ENCODE measurements at regions not wholly inside any gene's neighbourhood (a gene's known extent, or its start where the extent isn't known, plus 50 kb on each side); places are given as distances from the start of the nearest gene placed in this dataset.

DNA sequence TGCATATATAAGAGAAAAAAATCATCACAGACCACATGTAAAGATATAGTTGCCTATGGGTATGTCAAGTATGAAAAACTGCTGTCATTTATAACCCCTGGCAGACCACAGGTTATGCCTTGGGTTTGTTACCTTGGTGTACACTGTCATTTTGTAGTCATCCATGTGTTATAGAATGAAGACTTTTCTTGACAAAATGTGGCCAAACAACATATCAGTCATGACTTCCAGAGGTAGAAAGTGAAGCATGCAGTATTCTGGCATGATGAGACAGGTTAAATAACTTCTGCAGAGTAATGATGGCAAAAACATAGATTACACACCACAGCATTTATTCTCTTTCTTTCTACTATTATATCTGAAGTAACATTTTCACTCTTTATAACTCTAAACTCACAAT, 74.9 kb upstream of the NEUROD1 start:
- intact Hi-C loops (cut with micrococcal nuclease): no loop called here
- H3K9me3 Mint-ChIP-seq: peaks cover 4% of the 10 kb centered on the region
- H3K27me3 Mint-ChIP-seq: peaks cover 37% of the 10 kb centered on the region
- no peak overlapping the region for H3K4me3 Mint-ChIP-seq
- H3K4me1 Mint-ChIP-seq: no peaks in the 10 kb centered on the region
- DNase-seq: no peak
- H3K36me3 Mint-ChIP-seq (ENCODE audit: low read depth): no peaks in the 10 kb centered on the region
- H3K27ac Mint-ChIP-seq: no peak overlapping the region

DNA sequence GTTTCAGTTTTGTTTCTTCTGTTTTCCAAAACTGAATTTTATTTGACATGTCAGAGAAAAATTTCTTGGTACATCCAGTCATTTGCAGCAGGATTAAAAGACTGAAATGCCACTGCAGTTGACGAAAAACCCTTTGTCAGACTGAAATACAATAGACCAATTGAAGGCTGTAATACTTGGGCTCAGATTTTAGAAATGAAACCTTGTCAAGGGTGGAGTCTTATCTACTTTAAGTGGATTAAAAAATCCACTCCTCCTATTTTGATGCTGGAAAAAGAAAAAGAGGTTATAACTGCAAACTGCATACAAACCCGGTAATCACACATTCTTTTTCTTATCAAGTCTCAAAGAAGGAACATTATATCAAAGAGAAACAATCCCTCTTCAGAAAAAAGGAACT, 80.2 kb upstream of the NEUROD1 start:
- no peaks in the 10 kb centered on the region for H3K4me1 Mint-ChIP-seq
- no peak overlapping the region for H3K4me3 Mint-ChIP-seq
- DNase-seq: no peak
- intact Hi-C loops (cut with micrococcal nuclease): no loop called here
- H3K9me3 Mint-ChIP-seq: peaks cover 4% of the 10 kb centered on the region
- no peak overlapping the region for H3K27ac Mint-ChIP-seq
- H3K27me3 Mint-ChIP-seq: peaks cover 11% of the 10 kb centered on the region
- H3K36me3 Mint-ChIP-seq (ENCODE audit: low read depth): no peaks in the 10 kb centered on the region

DNA sequence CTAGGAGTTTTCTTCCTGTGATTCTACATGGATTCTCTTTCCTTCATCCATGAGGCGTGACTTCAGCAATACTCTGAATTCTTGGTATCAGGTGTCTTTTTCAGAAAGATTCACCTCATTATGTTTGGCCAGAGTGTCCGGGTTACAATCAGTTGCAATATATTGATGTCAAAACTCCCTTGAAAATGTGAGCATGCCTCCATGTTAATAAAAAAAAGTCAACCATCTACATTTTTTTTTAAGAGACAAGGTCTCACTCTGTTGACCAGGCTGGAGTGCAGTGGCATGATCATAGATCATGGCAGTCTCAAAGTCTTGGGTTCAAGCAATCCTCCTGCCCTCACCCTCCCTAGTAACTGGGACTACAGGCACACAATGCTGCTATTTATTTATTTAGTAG, 80.9 kb upstream of the NEUROD1 start:
- no peak for DNase-seq
- H3K36me3 Mint-ChIP-seq (ENCODE audit: low read depth): no peaks in the 10 kb centered on the region
- no peak overlapping the region for H3K4me3 Mint-ChIP-seq
- peaks cover 4% of the 10 kb centered on the region for H3K9me3 Mint-ChIP-seq
- peaks cover 8% of the 10 kb centered on the region for H3K27me3 Mint-ChIP-seq
- H3K27ac Mint-ChIP-seq: no peak overlapping the region
- intact Hi-C loops (cut with micrococcal nuclease): no loop called here
- H3K4me1 Mint-ChIP-seq: no peaks in the 10 kb centered on the region

DNA sequence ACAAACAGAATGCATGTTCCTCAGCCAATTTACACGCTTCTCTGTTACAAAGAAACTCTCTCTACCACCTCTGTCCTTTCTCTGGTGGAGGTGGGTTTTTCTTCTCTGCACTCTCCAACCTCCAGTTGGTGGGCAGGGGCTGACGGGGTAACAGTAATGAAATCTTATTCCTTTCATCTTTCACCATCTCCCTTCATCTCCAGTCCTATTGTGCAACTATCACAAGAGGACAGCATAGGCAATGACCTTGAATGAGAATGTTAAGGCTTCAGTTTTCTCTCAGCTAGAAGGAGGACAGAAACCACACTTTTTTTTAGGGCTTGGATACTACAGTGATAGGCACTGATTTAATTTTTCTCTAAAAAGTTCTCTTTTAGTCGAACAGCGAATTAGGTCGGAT, 81.7 kb upstream of the NEUROD1 start:
- H3K27ac Mint-ChIP-seq: no peak overlapping the region
- H3K36me3 Mint-ChIP-seq (ENCODE audit: low read depth): no peaks in the 10 kb centered on the region
- H3K4me3 Mint-ChIP-seq: no peak overlapping the region
- DNase-seq: peak; percentile 30
- peaks cover 4% of the 10 kb centered on the region for H3K9me3 Mint-ChIP-seq
- peaks cover 7% of the 10 kb centered on the region for H3K27me3 Mint-ChIP-seq
- intact Hi-C loops (cut with micrococcal nuclease): no loop called here
- no peaks in the 10 kb centered on the region for H3K4me1 Mint-ChIP-seq

DNA sequence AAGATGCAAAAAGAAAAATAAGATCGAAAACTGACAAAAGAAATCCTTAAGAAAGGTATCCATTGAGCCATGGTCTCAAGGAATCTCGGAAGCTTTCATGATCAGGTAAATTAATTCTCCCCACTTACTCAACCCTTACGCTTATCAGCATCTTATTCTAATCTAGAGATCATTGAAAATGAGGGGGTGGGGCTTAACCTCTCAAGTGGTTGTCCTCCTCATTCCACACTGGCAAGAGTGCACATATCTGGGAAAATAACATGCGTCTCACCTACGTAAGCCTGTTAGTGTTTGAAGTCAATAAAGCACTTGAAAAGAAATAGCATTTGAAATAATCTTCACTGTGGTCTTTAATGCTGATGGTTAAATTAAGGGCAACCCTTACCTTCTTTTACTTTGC, 82.5 kb upstream of the NEUROD1 start:
- Mint-ChIP-seq H3K36me3 (ENCODE audit: low read depth) (no peaks in the 10 kb centered on the region), H3K4me3 (no peak overlapping the region), H3K27ac (no peak overlapping the region), H3K4me1 (no peaks in the 10 kb centered on the region), H3K27me3 (peaks cover 7% of the 10 kb centered on the region), H3K9me3 (peaks cover 4% of the 10 kb centered on the region)
- intact Hi-C loops (cut with micrococcal nuclease): no loop called here
- DNase-seq: no peak

DNA sequence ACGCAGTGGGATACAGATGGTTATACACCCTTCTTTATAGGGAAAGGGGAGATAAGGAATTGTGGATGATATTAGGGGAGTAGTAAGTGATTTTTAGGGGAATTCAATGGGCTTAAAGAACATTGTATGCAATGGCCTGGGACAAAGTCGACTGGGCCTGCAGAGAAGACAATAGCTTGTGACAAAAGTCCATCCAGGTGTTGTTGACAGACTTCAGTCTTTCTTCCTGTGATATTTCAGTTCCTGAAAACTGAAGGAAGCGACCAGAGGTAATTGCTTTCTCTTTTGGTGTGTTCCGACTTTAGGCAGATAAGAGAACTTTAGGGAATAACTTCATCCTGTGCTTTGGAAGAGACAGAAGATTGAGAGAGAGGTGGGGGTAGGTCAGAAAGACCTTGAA, 83.1 kb upstream of the NEUROD1 start:
- Mint-ChIP-seq H3K9me3 (peaks cover 4% of the 10 kb centered on the region), H3K27ac (no peak overlapping the region), H3K4me1 (no peaks in the 10 kb centered on the region), H3K4me3 (no peak overlapping the region), H3K36me3 (ENCODE audit: low read depth) (no peaks in the 10 kb centered on the region), H3K27me3 (peaks cover 7% of the 10 kb centered on the region)
- DNase-seq: no peak
- intact Hi-C loops (cut with micrococcal nuclease): no loop called here

DNA sequence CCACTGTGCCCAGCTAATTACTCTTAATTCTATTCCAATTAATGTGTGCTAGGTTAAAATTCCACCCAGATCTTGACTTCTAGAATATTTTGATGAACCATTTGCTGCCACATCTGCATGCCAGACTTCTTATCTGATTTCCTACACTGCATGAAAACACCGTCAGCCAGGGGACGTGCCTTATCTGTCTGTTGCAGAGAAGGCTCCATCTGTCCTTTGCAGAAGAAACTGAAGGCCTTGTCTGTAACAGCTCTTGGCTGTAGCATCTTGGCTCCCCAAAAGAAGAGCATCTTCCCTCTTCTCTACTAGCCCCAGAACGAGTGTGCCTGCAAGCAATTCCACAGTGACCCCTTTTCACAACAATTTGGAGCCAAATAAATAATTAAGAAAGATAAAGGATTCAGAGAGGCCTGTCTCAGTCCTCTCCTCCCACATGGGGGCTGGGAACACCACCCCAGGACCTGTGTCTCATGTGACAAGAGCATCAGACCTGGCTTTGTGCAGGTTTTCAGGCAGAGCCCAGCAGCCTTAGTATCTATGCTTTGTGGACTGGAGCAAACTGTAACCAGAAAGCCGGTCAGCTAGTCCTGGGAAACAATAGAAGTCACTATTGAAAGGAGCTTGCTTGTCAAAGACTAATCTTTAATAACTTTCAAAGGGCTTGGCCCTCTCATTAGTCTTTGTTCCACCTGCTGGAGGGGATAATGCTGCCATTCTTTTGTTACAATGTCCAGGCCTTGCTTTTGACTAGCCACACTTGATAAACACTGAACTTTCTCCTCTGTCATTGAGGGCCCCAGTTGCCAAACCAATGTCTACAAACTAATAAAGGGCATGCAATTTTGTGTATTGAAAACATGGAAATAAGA, 84.0 kb upstream of the NEUROD1 start:
- Mint-ChIP-seq H3K27me3 (peaks cover 5% of the 10 kb centered on the region), H3K4me3 (no peak overlapping the region), H3K27ac (no peak overlapping the region)

DNA sequence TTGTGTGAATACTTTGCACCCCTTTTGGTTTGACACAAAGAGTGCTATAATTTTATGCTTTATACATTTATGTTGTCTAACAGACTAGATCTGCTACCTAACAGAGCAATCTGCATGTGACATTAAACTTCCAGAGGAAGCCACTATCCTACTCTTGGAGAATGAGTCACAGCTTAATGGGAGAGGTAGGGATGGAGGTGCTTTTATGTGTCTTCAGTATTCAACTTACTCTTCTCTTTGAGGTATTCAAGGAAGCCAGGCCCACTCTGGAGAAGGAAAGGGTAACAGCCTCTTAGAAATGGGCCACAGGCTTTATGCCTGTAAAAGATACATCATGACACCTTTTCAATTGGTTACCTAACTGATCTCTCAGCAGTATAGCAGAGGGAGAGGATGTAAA, 85.8 kb upstream of the NEUROD1 start:
- H3K4me3 Mint-ChIP-seq: no peak overlapping the region
- H3K36me3 Mint-ChIP-seq (ENCODE audit: low read depth): no peaks in the 10 kb centered on the region
- no peak overlapping the region for H3K27ac Mint-ChIP-seq
- DNase-seq: peak; percentile 32
- H3K4me1 Mint-ChIP-seq: no peaks in the 10 kb centered on the region
- H3K27me3 Mint-ChIP-seq: peaks cover 14% of the 10 kb centered on the region
- intact Hi-C loops (cut with micrococcal nuclease): no loop called here
- H3K9me3 Mint-ChIP-seq: peaks cover 3% of the 10 kb centered on the region

More for the DNA sequence above, 84.0 kb upstream of the NEUROD1 start:
- Mint-ChIP-seq H3K4me1 (no peaks in the 10 kb centered on the region), H3K36me3 (ENCODE audit: low read depth) (no peaks in the 10 kb centered on the region), H3K9me3 (no peaks in the 10 kb centered on the region)
- peak; percentile 47 for DNase-seq
- intact Hi-C loops (cut with micrococcal nuclease): no loop called here

DNA sequence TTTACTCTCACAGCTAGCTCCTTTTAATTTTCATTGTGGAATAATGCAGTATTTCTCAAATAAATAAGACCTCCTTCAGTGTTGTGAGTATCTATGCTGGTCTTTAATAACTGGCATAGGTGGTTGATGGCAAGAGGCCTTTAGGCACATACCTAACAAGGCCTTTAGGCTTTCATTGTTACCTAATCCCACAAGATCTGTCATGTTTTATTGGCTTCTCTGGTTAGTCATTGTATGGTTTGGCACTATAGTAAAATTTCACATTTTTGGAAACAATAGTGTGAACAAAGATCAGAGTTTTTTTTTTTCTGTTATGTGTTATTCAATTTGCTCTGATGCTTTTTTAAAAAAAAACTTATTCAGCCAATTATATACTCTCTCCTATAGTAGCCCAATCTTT, 89.8 kb upstream of the NEUROD1 start:
- peaks cover 7% of the 10 kb centered on the region for H3K4me1 Mint-ChIP-seq
- intact Hi-C loops (cut with micrococcal nuclease): loop anchor here (5.0 kb wide), 1 partner anchor 37 kb away; no protein-coding TSS in a partner anchor

DNA sequence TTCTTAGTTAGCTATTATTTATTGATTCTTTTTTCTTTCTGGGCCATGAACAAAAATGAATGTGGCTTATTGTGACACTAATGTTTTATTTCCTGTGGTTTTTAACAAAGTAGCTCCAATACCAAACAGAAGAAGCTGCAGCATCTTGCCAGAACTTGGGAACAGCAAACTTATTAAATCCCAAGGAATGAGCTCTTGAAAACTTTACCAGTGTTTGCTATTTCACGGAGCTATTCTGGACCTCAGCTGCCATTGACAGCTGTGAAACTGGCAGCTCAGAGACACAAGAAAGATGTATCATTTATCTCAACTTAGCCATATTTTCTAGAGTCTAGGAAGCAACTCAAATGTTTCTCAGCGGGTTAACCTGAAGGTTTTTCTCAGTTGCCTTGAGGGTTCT, 91.0 kb upstream of the NEUROD1 start:
- H3K27ac Mint-ChIP-seq: no peak overlapping the region
- DNase-seq: no peak
- peaks cover 11% of the 10 kb centered on the region for H3K27me3 Mint-ChIP-seq
- peaks cover 11% of the 10 kb centered on the region for H3K9me3 Mint-ChIP-seq
- no peaks in the 10 kb centered on the region for H3K36me3 Mint-ChIP-seq (ENCODE audit: low read depth)
- no peak overlapping the region for H3K4me3 Mint-ChIP-seq
- intact Hi-C loops (cut with micrococcal nuclease): loop anchor here (5.0 kb wide), 1 partner anchor 36 kb away; no protein-coding TSS in a partner anchor
- H3K4me1 Mint-ChIP-seq: peaks cover 7% of the 10 kb centered on the region

More for the DNA sequence above, 89.8 kb upstream of the NEUROD1 start:
- no peaks in the 10 kb centered on the region for H3K36me3 Mint-ChIP-seq (ENCODE audit: low read depth)
- DNase-seq: no peak
- H3K4me3 Mint-ChIP-seq: no peak overlapping the region
- H3K9me3 Mint-ChIP-seq: peaks cover 11% of the 10 kb centered on the region
- H3K27ac Mint-ChIP-seq: no peak overlapping the region
- H3K27me3 Mint-ChIP-seq: peaks cover 11% of the 10 kb centered on the region

DNA sequence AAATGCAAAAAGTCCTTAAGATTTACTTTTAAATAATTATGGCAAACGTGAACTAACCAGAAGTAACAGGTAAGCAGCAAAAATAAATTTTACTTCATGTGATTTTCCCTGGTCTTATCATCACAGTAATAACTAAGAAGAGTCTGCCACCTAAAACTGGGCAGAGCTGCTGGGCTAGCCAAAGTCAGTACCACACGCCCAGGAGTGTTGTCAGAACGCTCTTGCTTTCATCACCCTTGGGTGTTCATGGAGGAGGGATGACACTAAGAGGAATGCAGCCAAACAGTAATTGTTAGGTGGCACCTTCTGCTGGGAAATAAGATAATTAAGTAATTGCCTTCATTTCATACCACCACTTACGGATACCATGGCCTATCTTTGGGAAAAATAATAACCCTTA, 92.0 kb upstream of the NEUROD1 start:
- H3K27me3 Mint-ChIP-seq: peaks cover 11% of the 10 kb centered on the region
- no peak overlapping the region for H3K4me3 Mint-ChIP-seq
- H3K9me3 Mint-ChIP-seq: peaks cover 11% of the 10 kb centered on the region
- H3K27ac Mint-ChIP-seq: no peak overlapping the region
- DNase-seq: no peak
- peaks cover 7% of the 10 kb centered on the region for H3K4me1 Mint-ChIP-seq
- no peaks in the 10 kb centered on the region for H3K36me3 Mint-ChIP-seq (ENCODE audit: low read depth)
- intact Hi-C loops (cut with micrococcal nuclease): loop anchor here (5.0 kb wide), 1 partner anchor 35 kb away; no protein-coding TSS in a partner anchor

DNA sequence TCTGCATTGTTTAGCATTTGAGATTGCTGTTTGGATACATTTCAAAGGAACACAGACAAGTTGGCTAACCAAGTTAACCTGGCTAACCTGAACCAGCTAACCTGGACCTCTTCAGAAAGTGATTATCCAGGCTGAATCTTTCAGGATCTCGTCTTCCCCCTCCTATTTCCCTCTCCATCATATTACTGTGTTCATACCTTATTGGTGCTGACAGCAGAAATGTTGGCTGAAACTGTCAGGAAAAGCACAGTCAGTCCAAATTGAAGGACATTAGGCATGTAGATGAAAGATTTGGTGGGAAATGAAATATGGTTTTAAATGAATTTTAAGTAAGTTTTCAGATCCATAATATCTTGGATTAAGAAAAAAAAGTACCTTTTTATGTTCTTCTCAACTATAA, 92.5 kb upstream of the NEUROD1 start:
- peaks cover 11% of the 10 kb centered on the region for H3K27me3 Mint-ChIP-seq
- H3K36me3 Mint-ChIP-seq (ENCODE audit: low read depth): no peaks in the 10 kb centered on the region
- no peak for DNase-seq
- H3K4me3 Mint-ChIP-seq: no peak overlapping the region
- H3K4me1 Mint-ChIP-seq: peaks cover 7% of the 10 kb centered on the region
- H3K27ac Mint-ChIP-seq: no peak overlapping the region
- intact Hi-C loops (cut with micrococcal nuclease): loop anchor here (5.0 kb wide), 1 partner anchor 35 kb away; no protein-coding TSS in a partner anchor
- peaks cover 11% of the 10 kb centered on the region for H3K9me3 Mint-ChIP-seq

DNA sequence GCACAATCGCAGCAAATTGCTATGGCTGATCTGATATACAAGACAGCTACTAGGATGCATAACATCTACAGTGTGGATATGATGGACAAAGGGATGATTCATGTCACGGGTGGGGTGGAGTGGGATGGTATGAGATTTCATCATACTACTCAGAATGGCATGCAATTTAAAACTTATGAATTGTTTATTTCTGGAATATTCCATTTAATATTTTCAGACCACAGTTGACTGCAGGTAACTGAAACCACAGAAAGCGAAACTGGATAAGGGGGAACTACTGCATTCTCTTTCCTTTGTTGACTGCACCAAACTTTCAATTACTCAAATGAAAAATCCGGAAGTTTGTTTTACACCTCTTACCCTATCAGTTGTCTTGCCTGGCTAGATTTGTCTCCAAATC, 94.4 kb upstream of the NEUROD1 start:
- no peaks in the 10 kb centered on the region for H3K36me3 Mint-ChIP-seq (ENCODE audit: low read depth)
- peaks cover 11% of the 10 kb centered on the region for H3K4me1 Mint-ChIP-seq
- no peak overlapping the region for H3K4me3 Mint-ChIP-seq
- no peak overlapping the region for H3K27ac Mint-ChIP-seq
- H3K9me3 Mint-ChIP-seq: peaks cover 14% of the 10 kb centered on the region
- no peak for DNase-seq
- peaks cover 5% of the 10 kb centered on the region for H3K27me3 Mint-ChIP-seq
- intact Hi-C loops (cut with micrococcal nuclease): loop anchor here (5.0 kb wide), 1 partner anchor 33 kb away; no protein-coding TSS in a partner anchor

DNA sequence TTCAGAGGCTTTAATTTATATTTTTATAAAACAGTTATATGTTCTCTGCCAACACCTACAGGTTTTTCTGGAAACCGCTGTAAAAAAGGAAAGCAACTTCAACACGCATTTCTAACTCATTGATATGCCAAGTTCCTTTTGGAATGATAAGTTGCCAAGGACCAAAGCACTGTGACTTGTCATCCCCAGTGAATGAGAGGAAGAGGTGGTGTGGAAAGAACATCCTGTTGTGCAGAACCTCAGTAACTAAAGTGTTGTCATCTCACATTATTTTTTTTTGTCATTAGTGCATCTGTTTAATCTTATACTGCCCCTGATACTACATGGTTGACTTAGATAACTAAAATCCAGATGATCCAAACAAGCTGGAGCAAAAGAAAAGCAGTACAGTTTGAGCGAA, 96.0 kb upstream of the NEUROD1 start:
- intact Hi-C loops (cut with micrococcal nuclease): no loop called here
- H3K36me3 Mint-ChIP-seq (ENCODE audit: low read depth): no peaks in the 10 kb centered on the region
- no peak overlapping the region for H3K4me3 Mint-ChIP-seq
- H3K4me1 Mint-ChIP-seq: peaks cover 11% of the 10 kb centered on the region
- DNase-seq: no peak
- H3K9me3 Mint-ChIP-seq: peaks cover 14% of the 10 kb centered on the region
- no peak overlapping the region for H3K27ac Mint-ChIP-seq
- H3K27me3 Mint-ChIP-seq: peaks cover 2% of the 10 kb centered on the region
